ENCODE measurements at regions not wholly inside any gene's neighbourhood (a gene's known extent, or its start where the extent isn't known, plus 50 kb on each side); places are given as distances from the start of the nearest gene placed in this dataset.

- peak; percentile 66 for TF ChIP-seq CTCF (IDR thresholded peaks at IDR 0.05; ENCODE audit: control insufficient read depth, extremely low read depth, insufficient read depth)
- DNase-seq (ENCODE audit: low read depth) = peak; percentile 42
- no peak overlapping the region for H3K4me3 ChIP-seq (ENCODE audit: low read depth, low read length)
Observed at GRCh38 chr3:22089284-22089683, 338.3 kb upstream of the ZNF385D start.

- H3K4me3 ChIP-seq (ENCODE audit: low read depth, low read length) = no peak overlapping the region
- DNase-seq (ENCODE audit: low read depth) = no peak
- no peak for TF ChIP-seq CTCF (IDR thresholded peaks at IDR 0.05; ENCODE audit: control insufficient read depth, extremely low read depth, insufficient read depth)
Observed at GRCh38 chr3:22091329-22091728, 340.3 kb upstream of the ZNF385D start.

GRCh38 chr3:22098021-22098420 lies 347.0 kb upstream of the ZNF385D start:
- no peak for DNase-seq (ENCODE audit: low read depth)
- TF ChIP-seq CTCF (IDR thresholded peaks at IDR 0.05; ENCODE audit: control insufficient read depth, extremely low read depth, insufficient read depth) = no peak
- no peak overlapping the region for H3K4me3 ChIP-seq (ENCODE audit: low read depth, low read length)

- no peak overlapping the region for H3K4me3 ChIP-seq (ENCODE audit: low read depth, low read length)
- TF ChIP-seq CTCF (IDR thresholded peaks at IDR 0.05; ENCODE audit: control insufficient read depth, extremely low read depth, insufficient read depth) = no peak
- peak; percentile 62 for DNase-seq (ENCODE audit: low read depth)
Observed at GRCh38 chr3:22101351-22101750, 350.3 kb upstream of the ZNF385D start.

GRCh38 chr3:22101811-22102210 lies 350.8 kb upstream of the ZNF385D start:
- no peak for TF ChIP-seq CTCF (IDR thresholded peaks at IDR 0.05; ENCODE audit: control insufficient read depth, extremely low read depth, insufficient read depth)
- H3K4me3 ChIP-seq (ENCODE audit: low read depth, low read length) = no peak overlapping the region
- no peak for DNase-seq (ENCODE audit: low read depth)

- no peak overlapping the region for H3K4me3 ChIP-seq (ENCODE audit: low read depth, low read length)
- DNase-seq (ENCODE audit: low read depth) = no peak
- TF ChIP-seq CTCF (IDR thresholded peaks at IDR 0.05; ENCODE audit: control insufficient read depth, extremely low read depth, insufficient read depth) = no peak
Observed at GRCh38 chr3:22103423-22103822, 352.4 kb upstream of the ZNF385D start.

- no peak overlapping the region for H3K4me3 ChIP-seq (ENCODE audit: low read depth, low read length)
- TF ChIP-seq CTCF (IDR thresholded peaks at IDR 0.05; ENCODE audit: control insufficient read depth, extremely low read depth, insufficient read depth) = no peak
- peak; percentile 73 for DNase-seq (ENCODE audit: low read depth)
Observed at GRCh38 chr3:22106213-22106896, 355.3 kb upstream of the ZNF385D start.

Measured in LNCaP clone FGC (cell line).